ENCODE measurements at regions not wholly inside any gene's neighbourhood (a gene's known extent, or its start where the extent isn't known, plus 50 kb on each side); places are given as distances from the start of the nearest gene placed in this dataset.

- Histone ChIP-seq H3K9ac (ENCODE audit: low read length) (no peak overlapping the region), H3K9me3 (ENCODE audit: low read length) (no peaks in the 10 kb centered on the region), H3K27ac (ENCODE audit: low read depth, low read length) (no peak overlapping the region), H3K27me3 (ENCODE audit: control insufficient read depth in 1 of 2, insufficient read depth in 2 of 2, low read length in 2 of 2) (no peaks in the 10 kb centered on the region), H3K4me1 (ENCODE audit: insufficient read depth, low read length) (no peaks in the 10 kb centered on the region), H3K4me3 (ENCODE audit: low read depth in 1 of 2, low read length in 2 of 2) (no peak overlapping the region), H3K36me3 (ENCODE audit: insufficient read depth, low read length) (no peaks in the 10 kb centered on the region)
Observed at GRCh38 chr20:52481443-52481842, 289.9 kb upstream of the ZFP64 start.

GRCh38 chr20:52476074-52476750 lies 284.6 kb upstream of the ZFP64 start:
- no peak overlapping the region for H3K27ac ChIP-seq (ENCODE audit: low read depth, low read length)
- H3K4me3 ChIP-seq (ENCODE audit: low read depth in 1 of 2, low read length in 2 of 2): no peak overlapping the region
- H3K36me3 ChIP-seq (ENCODE audit: insufficient read depth, low read length): no peaks in the 10 kb centered on the region
- H3K4me1 ChIP-seq (ENCODE audit: insufficient read depth, low read length): no peaks in the 10 kb centered on the region
- H3K9ac ChIP-seq (ENCODE audit: low read length): no peak overlapping the region
- H3K9me3 ChIP-seq (ENCODE audit: low read length): no peaks in the 10 kb centered on the region
- H3K27me3 ChIP-seq (ENCODE audit: control insufficient read depth in 1 of 2, insufficient read depth in 2 of 2, low read length in 2 of 2): no peaks in the 10 kb centered on the region

- Histone ChIP-seq H3K27ac (ENCODE audit: low read depth, low read length) (no peak overlapping the region), H3K36me3 (ENCODE audit: insufficient read depth, low read length) (no peaks in the 10 kb centered on the region), H3K9ac (ENCODE audit: low read length) (no peak overlapping the region), H3K4me3 (ENCODE audit: low read depth in 1 of 2, low read length in 2 of 2) (no peak overlapping the region), H3K9me3 (ENCODE audit: low read length) (no peaks in the 10 kb centered on the region), H3K27me3 (ENCODE audit: control insufficient read depth in 1 of 2, insufficient read depth in 2 of 2, low read length in 2 of 2) (no peaks in the 10 kb centered on the region), H3K4me1 (ENCODE audit: insufficient read depth, low read length) (no peaks in the 10 kb centered on the region)
Observed at GRCh38 chr20:52473186-52473585, 281.6 kb upstream of the ZFP64 start.

GRCh38 chr20:52470561-52470960 lies 279.0 kb upstream of the ZFP64 start:
- Histone ChIP-seq H3K9me3 (ENCODE audit: low read length) (no peaks in the 10 kb centered on the region), H3K4me1 (ENCODE audit: insufficient read depth, low read length) (no peaks in the 10 kb centered on the region), H3K27ac (ENCODE audit: low read depth, low read length) (no peak overlapping the region), H3K36me3 (ENCODE audit: insufficient read depth, low read length) (no peaks in the 10 kb centered on the region), H3K4me3 (ENCODE audit: low read depth in 1 of 2, low read length in 2 of 2) (no peak overlapping the region), H3K27me3 (ENCODE audit: control insufficient read depth in 1 of 2, insufficient read depth in 2 of 2, low read length in 2 of 2) (no peaks in the 10 kb centered on the region), H3K9ac (ENCODE audit: low read length) (no peak overlapping the region)

GRCh38 chr20:52469128-52469527 lies 277.5 kb upstream of the ZFP64 start:
- H3K36me3 ChIP-seq (ENCODE audit: insufficient read depth, low read length): no peaks in the 10 kb centered on the region
- no peak overlapping the region for H3K27ac ChIP-seq (ENCODE audit: low read depth, low read length)
- peaks cover 0 to 2% of the 10 kb centered on the region in 2 donors for H3K27me3 ChIP-seq (ENCODE audit: control insufficient read depth in 1 of 2, insufficient read depth in 2 of 2, low read length in 2 of 2)
- H3K9me3 ChIP-seq (ENCODE audit: low read length): no peaks in the 10 kb centered on the region
- H3K9ac ChIP-seq (ENCODE audit: low read length): no peak overlapping the region
- no peak overlapping the region for H3K4me3 ChIP-seq (ENCODE audit: low read depth in 1 of 2, low read length in 2 of 2)
- H3K4me1 ChIP-seq (ENCODE audit: insufficient read depth, low read length): no peaks in the 10 kb centered on the region

GRCh38 chr20:52465991-52466390 lies 274.4 kb upstream of the ZFP64 start:
- Histone ChIP-seq H3K4me1 (ENCODE audit: insufficient read depth, low read length) (no peaks in the 10 kb centered on the region), H3K27ac (ENCODE audit: low read depth, low read length) (no peak overlapping the region), H3K4me3 (ENCODE audit: low read depth in 1 of 2, low read length in 2 of 2) (no peak overlapping the region), H3K9me3 (ENCODE audit: low read length) (no peaks in the 10 kb centered on the region), H3K27me3 (ENCODE audit: control insufficient read depth in 1 of 2, insufficient read depth in 2 of 2, low read length in 2 of 2) (peaks cover 3 to 8% of the 10 kb centered on the region in 2 donors), H3K9ac (ENCODE audit: low read length) (no peak overlapping the region), H3K36me3 (ENCODE audit: insufficient read depth, low read length) (no peaks in the 10 kb centered on the region)

- no peak overlapping the region for H3K27ac ChIP-seq (ENCODE audit: low read depth, low read length)
- H3K9ac ChIP-seq (ENCODE audit: low read length): no peak overlapping the region
- no peaks in the 10 kb centered on the region for H3K9me3 ChIP-seq (ENCODE audit: low read length)
- peaks cover 3 to 8% of the 10 kb centered on the region in 2 donors for H3K27me3 ChIP-seq (ENCODE audit: control insufficient read depth in 1 of 2, insufficient read depth in 2 of 2, low read length in 2 of 2)
- no peaks in the 10 kb centered on the region for H3K4me1 ChIP-seq (ENCODE audit: insufficient read depth, low read length)
- H3K4me3 ChIP-seq (ENCODE audit: low read depth in 1 of 2, low read length in 2 of 2): no peak overlapping the region
- no peaks in the 10 kb centered on the region for H3K36me3 ChIP-seq (ENCODE audit: insufficient read depth, low read length)
Observed at GRCh38 chr20:52461582-52461981, 270.0 kb upstream of the ZFP64 start.

GRCh38 chr20:52459150-52459549 lies 267.6 kb upstream of the ZFP64 start:
- Histone ChIP-seq H3K9me3 (ENCODE audit: low read length) (no peaks in the 10 kb centered on the region), H3K27ac (ENCODE audit: low read depth, low read length) (no peak overlapping the region), H3K4me1 (ENCODE audit: insufficient read depth, low read length) (no peaks in the 10 kb centered on the region), H3K9ac (ENCODE audit: low read length) (no peak overlapping the region), H3K27me3 (ENCODE audit: control insufficient read depth in 1 of 2, insufficient read depth in 2 of 2, low read length in 2 of 2) (peaks cover 1 to 8% of the 10 kb centered on the region in 2 donors), H3K4me3 (ENCODE audit: low read depth in 1 of 2, low read length in 2 of 2) (no peak overlapping the region), H3K36me3 (ENCODE audit: insufficient read depth, low read length) (no peaks in the 10 kb centered on the region)

- H3K27me3 ChIP-seq (ENCODE audit: control insufficient read depth in 1 of 2, insufficient read depth in 2 of 2, low read length in 2 of 2): peaks cover 0 to 8% of the 10 kb centered on the region in 2 donors
- no peak overlapping the region for H3K4me3 ChIP-seq (ENCODE audit: low read depth in 1 of 2, low read length in 2 of 2)
- no peak overlapping the region for H3K27ac ChIP-seq (ENCODE audit: low read depth, low read length)
- H3K4me1 ChIP-seq (ENCODE audit: insufficient read depth, low read length): no peaks in the 10 kb centered on the region
- no peaks in the 10 kb centered on the region for H3K9me3 ChIP-seq (ENCODE audit: low read length)
- no peak overlapping the region for H3K9ac ChIP-seq (ENCODE audit: low read length)
- no peaks in the 10 kb centered on the region for H3K36me3 ChIP-seq (ENCODE audit: insufficient read depth, low read length)
Observed at GRCh38 chr20:52457826-52458225, 266.2 kb upstream of the ZFP64 start.

- Histone ChIP-seq H3K27me3 (ENCODE audit: control insufficient read depth in 1 of 2, insufficient read depth in 2 of 2, low read length in 2 of 2) (no peaks in the 10 kb centered on the region), H3K4me1 (ENCODE audit: insufficient read depth, low read length) (no peaks in the 10 kb centered on the region), H3K9ac (ENCODE audit: low read length) (no peak overlapping the region), H3K9me3 (ENCODE audit: low read length) (no peaks in the 10 kb centered on the region), H3K4me3 (ENCODE audit: low read depth in 1 of 2, low read length in 2 of 2) (no peak overlapping the region), H3K36me3 (ENCODE audit: insufficient read depth, low read length) (no peaks in the 10 kb centered on the region), H3K27ac (ENCODE audit: low read depth, low read length) (no peak overlapping the region)
Observed at GRCh38 chr20:52454660-52455059, 263.1 kb upstream of the ZFP64 start.

- H3K9me3 ChIP-seq (ENCODE audit: low read length): no peaks in the 10 kb centered on the region
- H3K9ac ChIP-seq (ENCODE audit: low read length): no peak overlapping the region
- H3K4me3 ChIP-seq (ENCODE audit: low read depth in 1 of 2, low read length in 2 of 2): no peak overlapping the region
- H3K27me3 ChIP-seq (ENCODE audit: control insufficient read depth in 1 of 2, insufficient read depth in 2 of 2, low read length in 2 of 2): no peaks in the 10 kb centered on the region
- no peak overlapping the region for H3K27ac ChIP-seq (ENCODE audit: low read depth, low read length)
- no peaks in the 10 kb centered on the region for H3K36me3 ChIP-seq (ENCODE audit: insufficient read depth, low read length)
- no peaks in the 10 kb centered on the region for H3K4me1 ChIP-seq (ENCODE audit: insufficient read depth, low read length)
Observed at GRCh38 chr20:52448513-52449232, 257.1 kb upstream of the ZFP64 start.

- Histone ChIP-seq H3K4me3 (ENCODE audit: low read depth in 1 of 2, low read length in 2 of 2) (no peak overlapping the region), H3K27ac (ENCODE audit: low read depth, low read length) (no peak overlapping the region), H3K27me3 (ENCODE audit: control insufficient read depth in 1 of 2, insufficient read depth in 2 of 2, low read length in 2 of 2) (no peaks in the 10 kb centered on the region), H3K9me3 (ENCODE audit: low read length) (no peaks in the 10 kb centered on the region), H3K36me3 (ENCODE audit: insufficient read depth, low read length) (no peaks in the 10 kb centered on the region), H3K4me1 (ENCODE audit: insufficient read depth, low read length) (no peaks in the 10 kb centered on the region), H3K9ac (ENCODE audit: low read length) (no peak overlapping the region)
Observed at GRCh38 chr20:52447225-52447551, 255.6 kb upstream of the ZFP64 start.
